Stimulated activated CD4-positive, alpha-beta T cell treated with anti-CD3 and anti-CD28 coated beads, Interleukin-2, amount 100 ng/mL, for 4 hours (primary cell): ENCODE measurements at regions not wholly inside any gene's neighbourhood (a gene's known extent, or its start where the extent isn't known, plus 50 kb on each side); places are given as distances from the start of the nearest gene placed in this dataset.
"Not testable (repeated sequence)": the region's sequence is repeated elsewhere in the genome, so short reads cannot be mapped to it uniquely, and the experiment has no call there.

Experiments used
- DNase-seq: peaks from one replicate; pipeline ENCODE4 v3.0.0-alpha.2; 2020; ENCODE audit warnings: low read depth

DNA sequence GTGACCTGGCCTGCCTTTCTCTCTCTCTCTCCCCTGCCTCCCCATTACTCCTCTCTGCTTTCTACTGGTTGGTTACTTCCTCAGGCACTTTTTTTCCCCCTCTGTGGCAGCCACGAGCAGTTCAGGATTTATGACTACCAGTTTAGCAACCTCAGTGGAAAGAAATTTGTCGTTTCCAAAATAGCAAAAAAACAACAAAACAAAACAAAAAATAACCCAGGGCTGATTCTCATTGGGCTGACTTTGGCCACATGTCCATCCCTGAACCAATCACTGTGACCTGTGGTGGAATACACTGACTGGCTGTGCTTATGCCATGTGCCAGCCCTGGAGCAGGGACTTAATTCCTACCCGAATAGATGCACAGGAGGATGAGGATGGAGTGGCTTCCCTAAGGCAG lies 137.4 kb downstream of the TFAP2C start:
- no peak for DNase-seq

- DNase-seq = no peak
Observed at GRCh38 chr20:56769921-56770600, 141.0 kb downstream of the TFAP2C start.

DNA sequence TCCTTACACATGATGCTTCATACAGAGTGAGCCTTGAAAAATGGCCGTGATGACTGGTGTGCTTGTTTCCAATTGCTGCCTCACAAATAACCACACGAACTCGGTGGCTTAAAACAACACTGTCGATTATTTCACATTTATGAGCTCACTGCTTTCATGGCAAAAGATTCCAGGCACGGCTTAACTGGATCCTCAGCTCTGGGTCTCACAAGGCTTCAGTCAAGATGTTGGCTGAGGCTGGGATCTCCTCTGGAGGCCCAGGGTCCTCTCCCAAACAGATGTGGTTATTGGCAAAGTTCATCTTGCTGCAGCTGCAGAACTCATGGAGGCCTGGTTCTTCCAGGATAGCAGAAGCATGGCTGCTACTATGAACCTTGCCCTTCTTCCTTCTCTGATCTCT lies 144.6 kb downstream of the TFAP2C start:
- no peak for DNase-seq

- no peak for DNase-seq
Observed at GRCh38 chr20:56774873-56775272, 145.8 kb downstream of the TFAP2C start.

DNA sequence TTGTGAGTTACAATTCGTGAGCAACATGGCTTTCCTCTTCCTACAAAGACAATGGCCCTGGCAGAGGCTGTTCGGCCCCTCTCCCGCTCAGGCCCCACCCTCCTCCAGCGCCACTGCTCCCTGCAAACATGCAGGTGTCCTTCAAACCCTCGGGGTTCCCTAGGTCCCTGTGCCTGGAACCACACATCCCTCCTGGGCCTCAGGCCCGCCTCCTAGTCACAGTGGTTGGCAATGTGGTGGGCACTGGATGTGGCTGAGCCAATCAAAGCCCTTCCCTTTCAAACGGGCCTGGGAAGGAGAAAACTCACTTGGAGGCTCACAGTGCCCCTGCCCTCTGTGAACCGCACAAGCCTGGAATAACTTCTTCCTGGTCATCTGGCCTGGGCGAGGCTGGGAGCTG lies 147.2 kb downstream of the TFAP2C start:
- no peak for DNase-seq

DNA sequence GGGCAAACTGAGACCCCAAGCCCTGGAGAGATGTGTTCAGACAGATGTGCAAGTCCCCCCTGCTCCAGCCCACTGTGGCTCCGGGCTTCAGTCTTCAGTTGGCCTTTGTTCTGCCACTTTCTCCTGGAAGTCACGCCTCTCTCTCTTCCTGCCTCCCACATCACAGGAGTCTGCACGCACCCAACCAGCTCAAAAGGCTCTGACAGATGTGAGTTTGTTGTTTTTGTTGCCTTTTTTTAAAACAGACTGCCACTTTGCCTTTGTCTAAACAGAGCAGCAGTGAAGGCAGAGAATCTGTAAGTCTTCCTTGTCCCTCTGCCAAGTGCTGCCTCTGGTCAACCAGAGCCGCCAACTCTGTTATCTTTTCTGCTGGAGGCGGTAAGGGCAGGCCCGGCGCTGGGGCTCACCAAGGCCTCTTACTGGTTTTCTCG lies 149.7 kb downstream of the TFAP2C start:
- DNase-seq = no peak

- DNase-seq = no peak
Observed at GRCh38 chr20:56779452-56780143, 150.5 kb downstream of the TFAP2C start.

DNA sequence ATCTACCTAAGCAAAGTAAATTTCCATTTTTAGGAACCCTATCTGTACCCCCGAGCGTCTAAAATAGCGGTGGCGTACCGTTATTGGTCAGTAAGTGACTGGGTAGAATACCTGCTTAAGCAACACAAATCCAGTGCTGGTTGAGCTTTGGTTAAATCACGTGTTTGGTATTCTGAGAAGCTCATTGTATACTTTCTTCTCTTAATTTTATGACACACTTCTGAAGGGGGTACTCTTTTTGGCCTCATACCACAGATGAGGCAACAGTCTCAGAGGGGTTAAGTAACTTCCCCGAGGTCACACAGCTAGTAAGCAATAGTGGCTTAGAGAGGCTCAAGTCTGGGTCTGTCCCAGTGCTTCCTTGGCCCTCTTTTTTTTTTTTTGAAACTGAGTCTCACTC lies 151.2 kb downstream of the TFAP2C start:
- no peak for DNase-seq

DNA sequence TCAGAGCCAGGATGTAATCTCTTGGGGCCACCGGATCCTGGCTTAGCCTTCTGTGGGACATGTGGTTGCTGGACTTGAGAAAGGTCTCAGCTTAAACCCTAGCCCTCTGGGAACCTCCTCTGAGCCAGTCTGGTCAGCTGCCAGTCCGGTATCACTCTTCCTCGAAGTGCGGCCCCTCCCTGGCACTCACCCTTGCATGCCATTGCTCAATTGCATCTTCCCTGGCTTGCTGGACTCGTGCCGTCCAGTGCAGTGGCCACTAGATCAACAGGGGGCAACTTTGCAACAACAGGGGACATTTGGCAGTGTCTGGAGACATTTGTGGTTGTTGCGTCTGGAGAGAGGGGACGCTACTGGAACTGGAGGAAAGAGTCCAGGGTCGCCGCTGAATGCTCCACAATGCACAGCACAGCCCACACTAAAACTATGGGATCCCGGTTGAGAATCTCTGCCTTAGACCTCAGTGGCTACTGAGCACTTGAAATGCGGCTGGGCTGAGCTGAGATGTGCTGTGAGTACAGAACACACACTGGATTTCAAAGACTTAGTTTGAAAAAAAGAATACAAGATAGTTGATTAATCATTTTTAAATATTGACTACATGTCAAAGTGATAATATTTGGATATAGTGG lies 152.1 kb downstream of the TFAP2C start:
- DNase-seq = no peak

GRCh38 chr20:56781987-56782560 lies 153.0 kb downstream of the TFAP2C start:
- DNase-seq = not testable (repeated sequence)

DNA sequence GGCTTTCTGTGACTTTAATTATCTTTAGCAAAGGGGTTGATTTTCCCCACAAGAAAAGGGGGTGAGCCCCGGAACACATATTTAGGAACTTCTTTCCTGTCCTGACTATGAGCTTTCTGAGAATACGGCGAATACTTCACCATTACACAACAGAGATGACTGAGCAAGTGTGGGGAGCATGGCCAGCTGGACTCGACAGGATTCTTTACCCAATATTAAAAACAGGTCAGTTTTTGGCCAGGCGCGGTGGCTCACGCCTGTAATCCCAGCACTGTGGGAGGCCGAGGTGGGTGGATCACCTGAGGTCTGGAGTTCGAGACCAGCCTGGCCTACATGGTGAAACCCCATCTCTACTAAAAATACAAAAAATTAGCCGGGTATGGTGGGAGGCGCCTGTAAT lies 153.7 kb downstream of the TFAP2C start:
- DNase-seq = not testable (repeated sequence)

- DNase-seq = no peak
Observed at GRCh38 chr20:56783826-56784225, 154.7 kb downstream of the TFAP2C start.

GRCh38 chr20:56786503-56786902 lies 157.4 kb downstream of the TFAP2C start:
- DNase-seq = no peak

DNA sequence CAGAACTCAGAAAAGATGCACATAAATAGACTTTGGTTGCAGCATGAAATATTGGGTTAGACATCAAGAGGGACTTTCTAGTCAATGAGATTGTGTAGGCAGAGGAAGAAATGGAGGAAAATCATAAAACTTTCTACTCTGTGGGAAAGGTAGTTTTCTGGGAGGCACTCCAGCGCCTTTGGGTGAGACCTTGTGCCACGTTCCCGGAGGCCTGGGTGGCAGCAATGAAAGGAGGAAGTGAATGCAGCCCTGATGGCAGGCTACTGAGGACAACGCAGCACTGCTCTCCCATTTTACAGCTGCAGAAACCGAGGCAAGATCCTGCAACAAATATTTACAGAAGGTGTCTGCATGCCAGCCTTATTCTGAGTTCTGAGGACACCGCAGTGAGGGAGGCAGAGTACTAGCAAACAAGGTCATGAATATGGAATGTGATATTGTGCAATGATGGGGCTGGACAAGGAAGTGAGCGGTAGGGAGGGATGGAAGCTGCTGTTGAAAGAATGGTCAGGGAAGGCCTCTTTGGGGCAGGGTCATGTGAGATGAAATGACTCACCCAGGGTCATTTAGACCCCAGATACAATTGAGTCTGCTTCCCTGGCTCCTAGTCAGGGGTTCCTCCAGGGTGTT lies 159.1 kb downstream of the TFAP2C start:
- no peak for DNase-seq

DNA sequence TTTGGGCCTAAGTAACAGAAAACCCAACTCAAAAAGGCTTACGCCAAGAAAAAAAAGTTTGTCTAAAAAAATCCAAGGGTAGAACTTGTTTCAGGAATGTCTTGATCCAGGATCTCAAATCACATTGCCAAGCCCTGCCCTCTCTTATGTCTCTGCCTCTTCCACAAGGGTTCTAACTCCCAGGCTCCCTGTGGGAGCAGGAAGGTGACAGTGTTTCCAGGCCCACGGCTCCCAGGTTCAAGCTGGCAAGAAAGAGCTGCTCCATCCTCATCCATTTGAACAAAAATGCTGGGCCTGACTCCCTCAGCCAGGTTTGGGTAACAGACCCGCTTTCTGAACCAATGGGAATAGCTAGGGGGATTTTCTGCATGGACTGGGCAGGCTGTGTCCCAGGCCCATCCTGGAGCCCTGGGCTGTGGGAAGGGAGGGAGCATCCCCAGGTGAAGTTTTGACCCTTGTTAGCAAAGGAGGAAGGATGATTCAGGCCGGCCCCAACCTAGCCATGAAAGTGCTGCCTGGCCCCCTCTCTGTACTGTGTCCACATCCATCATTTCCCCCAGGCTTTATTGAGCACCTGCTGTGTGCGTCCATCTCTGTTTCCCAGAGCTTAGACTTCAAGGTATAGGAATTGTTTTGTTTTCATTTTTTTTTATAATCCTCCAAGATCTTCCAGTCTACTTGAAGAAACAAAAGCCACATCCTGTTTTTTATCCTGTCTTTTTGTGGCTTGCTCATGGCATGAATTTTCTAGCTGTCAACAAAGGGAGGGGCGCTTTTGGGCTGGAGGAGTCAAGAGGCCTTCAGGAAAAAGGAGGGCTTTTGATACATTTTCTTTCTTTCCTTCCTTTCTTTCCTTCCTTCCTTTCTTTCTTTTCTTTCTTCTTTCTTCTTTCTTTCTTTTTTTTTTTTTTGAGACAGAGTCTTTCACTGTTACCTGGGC lies 159.8 kb downstream of the TFAP2C start:
- no peak for DNase-seq

- DNase-seq = no peak
Observed at GRCh38 chr20:56793916-56794315, 164.8 kb downstream of the TFAP2C start.

- DNase-seq = no peak
Observed at GRCh38 chr20:56795492-56795891, 166.4 kb downstream of the TFAP2C start.

DNA sequence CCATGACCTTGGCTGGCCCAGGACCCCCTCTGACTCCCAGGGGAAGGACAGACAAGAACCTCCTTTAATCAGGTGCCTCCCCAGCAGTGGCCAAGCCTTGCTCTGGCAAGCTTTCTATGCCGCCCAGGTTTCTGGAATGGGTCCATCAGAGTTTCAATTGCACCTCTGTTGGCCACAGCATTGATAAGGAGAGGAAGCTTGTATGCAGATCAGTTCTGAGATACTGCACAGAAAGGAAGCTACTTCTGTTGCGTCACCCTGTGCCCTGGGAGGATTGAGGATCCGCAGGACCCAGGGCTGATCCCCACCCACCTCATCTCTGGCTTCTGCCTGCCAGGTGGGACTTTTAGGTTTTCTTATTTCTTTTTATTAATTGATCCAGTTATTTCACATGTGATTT lies 167.2 kb downstream of the TFAP2C start:
- no peak for DNase-seq

DNA sequence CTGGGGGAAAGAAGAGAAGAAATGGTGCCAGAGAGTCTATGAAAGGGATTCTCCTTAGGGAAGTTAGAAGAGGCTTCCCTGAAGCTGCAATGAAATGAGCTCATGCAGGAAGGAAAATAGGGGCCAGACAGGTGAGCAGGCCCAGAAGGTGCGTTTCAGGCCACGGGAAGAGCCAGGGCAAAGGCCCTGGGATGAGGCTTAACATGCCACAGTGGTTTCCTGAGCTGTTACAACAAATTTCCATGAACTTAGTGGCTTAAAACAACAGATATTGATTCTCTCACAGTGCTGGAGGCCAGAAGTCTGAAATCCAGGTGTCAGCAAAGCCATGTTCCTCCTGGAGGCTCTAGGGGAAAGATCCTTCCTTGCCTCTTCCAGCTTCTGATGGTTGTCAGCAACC lies 167.9 kb downstream of the TFAP2C start:
- no peak for DNase-seq

- no peak for DNase-seq
Observed at GRCh38 chr20:56798634-56799033, 169.5 kb downstream of the TFAP2C start.

- no peak for DNase-seq
Observed at GRCh38 chr20:56799187-56799586, 170.1 kb downstream of the TFAP2C start.
